HEK293 (cell line): ENCODE measurements at regions not wholly inside any gene's neighbourhood (a gene's known extent, or its start where the extent isn't known, plus 50 kb on each side); places are given as distances from the start of the nearest gene placed in this dataset.

Experiments used
- CTCF ChIA-PET: fragments of 350-600 bp; formaldehyde crosslinking; extraction: SDS; loops from one replicate; lab custom pipeline; 2021; ENCODE audit warnings: antibody characterized with exemption; lab: Yijun Ruan, JAX
- POLR2A ChIA-PET: fragments of 300-600 bp; formaldehyde crosslinking; extraction: SDS; loops from one replicate; lab custom pipeline; 2020; ENCODE audit warnings: antibody characterized with exemption, inconsistent platforms; lab: Yijun Ruan, JAX
- H3K27ac ChIP-seq: fragments of 200-500 bp; sonication (Bioruptor generic); 2 replicates; pipeline ENCODE4 v1.5.1; 2014; ENCODE audit warnings: low read depth, low read length, control low read depth, inconsistent platforms; ENCODE audit errors: extremely low read depth
- H3K36me3 ChIP-seq, 2 experiments: fragments of 200-500 bp in 1 of 2; sonication (Bioruptor generic) in 1 of 2; 1 replicate in 1 of 2; 2 replicates in 1 of 2; pipeline ENCODE4 v1.5.1; 2014 to 2017; ENCODE audit warnings: inconsistent platforms in 2 of 2, low read length in 2 of 2; ENCODE audit not compliant: control insufficient read depth in 2 of 2, insufficient read depth in 1 of 2
- H3K4me1 ChIP-seq: fragments of 200-500 bp; sonication (Bioruptor generic); 2 replicates; pipeline ENCODE4 v1.5.1; 2014; ENCODE audit warnings: mild to moderate bottlenecking, low read length, inconsistent platforms; ENCODE audit not compliant: control insufficient read depth, insufficient read depth
- H3K4me3 ChIP-seq: 2 replicates; pipeline ENCODE4 v1.5.1; 2011; ENCODE audit warnings: low read depth, mild to moderate bottlenecking, control low read depth, low read length, moderate library complexity
- H3K9me3 ChIP-seq: fragments of 200-500 bp; sonication (Bioruptor generic); 2 replicates; pipeline ENCODE4 v1.5.1; 2014; ENCODE audit warnings: low read depth, low read length, inconsistent platforms; ENCODE audit not compliant: control insufficient read depth, insufficient read depth
- AEBP2 ChIP-seq: fragments of 450-650 bp; formaldehyde crosslinking; IDR thresholded peaks from 2 replicates; pipeline ENCODE4 v1.5.1; 2016; ENCODE audit warnings: missing biosample characterization, missing genetic modification characterization, borderline replicate concordance
- ATF2 ChIP-seq: fragments of 450-650 bp; formaldehyde crosslinking; IDR thresholded peaks from 2 replicates; pipeline ENCODE4 v1.5.1; 2016; ENCODE audit warnings: missing biosample characterization, missing genetic modification characterization, low read depth
- REPIN1 ChIP-seq: fragments of 450-650 bp; formaldehyde crosslinking; IDR thresholded peaks from 2 replicates; pipeline ENCODE4 v1.5.1; 2017; ENCODE audit warnings: missing biosample characterization, missing genetic modification characterization, low read depth
- ZFP37 ChIP-seq: fragments of 450-650 bp; formaldehyde crosslinking; IDR thresholded peaks from 2 replicates; pipeline ENCODE4 v1.5.1; 2016; ENCODE audit warnings: missing biosample characterization, missing genetic modification characterization
- ZIC2 ChIP-seq: fragments of 450-650 bp; formaldehyde crosslinking; IDR thresholded peaks from 2 replicates; pipeline ENCODE4 v1.5.1; 2016; ENCODE audit warnings: missing biosample characterization, missing genetic modification characterization
- ZNF114 ChIP-seq: fragments of 450-650 bp; formaldehyde crosslinking; IDR thresholded peaks from 2 replicates; pipeline ENCODE4 v1.5.0; 2017; ENCODE audit warnings: missing biosample characterization, missing genetic modification characterization
- ZNF133 ChIP-seq: fragments of 450-650 bp; formaldehyde crosslinking; IDR thresholded peaks from 2 replicates; pipeline ENCODE4 v1.5.1; 2016; ENCODE audit warnings: missing biosample characterization, missing genetic modification characterization
- ZNF223 ChIP-seq: fragments of 450-650 bp; formaldehyde crosslinking; IDR thresholded peaks from 2 replicates; pipeline ENCODE4 v1.5.1; 2016; ENCODE audit warnings: missing biosample characterization, missing genetic modification characterization
- ZNF23 ChIP-seq: fragments of 450-650 bp; formaldehyde crosslinking; IDR thresholded peaks from 2 replicates; pipeline ENCODE4 v1.5.1; 2016; ENCODE audit warnings: missing biosample characterization, missing genetic modification characterization, borderline replicate concordance
- ZNF510 ChIP-seq: fragments of 450-650 bp; formaldehyde crosslinking; IDR thresholded peaks from 2 replicates; pipeline ENCODE4 v1.5.1; 2018; ENCODE audit warnings: mild to moderate bottlenecking, missing genetic modification characterization, missing biosample characterization; ENCODE audit not compliant: insufficient replicate concordance
- ZNF544 ChIP-seq: fragments of 450-650 bp; formaldehyde crosslinking; IDR thresholded peaks from 2 replicates; pipeline ENCODE4 v1.5.0; 2017; ENCODE audit warnings: missing biosample characterization, missing genetic modification characterization
- ZNF596 ChIP-seq: fragments of 450-650 bp; IDR thresholded peaks from 2 replicates; pipeline ENCODE4 v1.5.0; 2018; ENCODE audit warnings: missing biosample characterization, mild to moderate bottlenecking, missing genetic modification characterization, moderate library complexity
- ZNF610 ChIP-seq: fragments of 450-650 bp; formaldehyde crosslinking; IDR thresholded peaks from 2 replicates; pipeline ENCODE4 v1.5.1; 2016; ENCODE audit warnings: missing biosample characterization, missing genetic modification characterization, borderline replicate concordance
- ZNF623 ChIP-seq: fragments of 450-650 bp; formaldehyde crosslinking; IDR thresholded peaks from 2 replicates; pipeline ENCODE4 v1.5.1; 2016; ENCODE audit warnings: missing biosample characterization, missing genetic modification characterization
- ZNF664 ChIP-seq: fragments of 450-650 bp; formaldehyde crosslinking; IDR thresholded peaks from 2 replicates; pipeline ENCODE4 v1.5.1; 2016; ENCODE audit warnings: missing biosample characterization, missing genetic modification characterization
- ZNF776 ChIP-seq: fragments of 450-650 bp; formaldehyde crosslinking; IDR thresholded peaks from 2 replicates; pipeline ENCODE4 v1.5.0; 2017; ENCODE audit warnings: missing biosample characterization, missing genetic modification characterization, borderline replicate concordance
- ZSCAN5A ChIP-seq: fragments of 450-650 bp; formaldehyde crosslinking; IDR thresholded peaks from 2 replicates; pipeline ENCODE4 v1.5.1; 2016; ENCODE audit warnings: missing biosample characterization, missing genetic modification characterization
- TF ChIP-seq, protein P1 (sequence below): fragments of 450-650 bp; formaldehyde crosslinking; IDR thresholded peaks from 2 replicates; pipeline ENCODE4 v1.5.1; 2016; ENCODE audit warnings: missing biosample characterization, missing genetic modification characterization
- TF ChIP-seq, protein P2 (sequence below): fragments of 450-650 bp; formaldehyde crosslinking; IDR thresholded peaks from 2 replicates; pipeline ENCODE4 v1.5.1; 2017; ENCODE audit warnings: missing biosample characterization, missing genetic modification characterization
- TF ChIP-seq, protein P3 (sequence below): fragments of 450-650 bp; formaldehyde crosslinking; IDR thresholded peaks from 2 replicates; pipeline ENCODE4 v1.5.1; 2016; ENCODE audit warnings: missing biosample characterization, missing genetic modification characterization

GRCh38 chr18:57915248-57915647 is 112.1 kb upstream of the ATP8B1 start:
- ChIA-PET CTCF (interaction anchor here (1.6 kb wide), 1 partner anchor 33 kb away, joined by 5 read pairs; no protein-coding TSS in a partner anchor), POLR2A (no interaction called here)
- Histone ChIP-seq H3K9me3 (no peaks in the 10 kb centered on the region), H3K4me3 (no peak overlapping the region), H3K27ac (no peak overlapping the region), H3K4me1 (peaks cover 6% of the 10 kb centered on the region; the same call in 1 of the 2 replicates), H3K36me3 (no peaks in the 10 kb centered on the region)
- TF ChIP-seq ZNF23 (no peak), ZNF223 (tag by site-specific recombination) (no peak), ZNF776 (tag by site-specific recombination) (no peak), ZNF664 (tag by site-specific recombination) (0 out of 2 replicates have a peak, but pooled peaks have one; percentile 31), ZSCAN5A (tag by site-specific recombination) (no peak), ZNF596 (tag by site-specific recombination) (no peak)
- TF ChIP-seq, protein P1, sequence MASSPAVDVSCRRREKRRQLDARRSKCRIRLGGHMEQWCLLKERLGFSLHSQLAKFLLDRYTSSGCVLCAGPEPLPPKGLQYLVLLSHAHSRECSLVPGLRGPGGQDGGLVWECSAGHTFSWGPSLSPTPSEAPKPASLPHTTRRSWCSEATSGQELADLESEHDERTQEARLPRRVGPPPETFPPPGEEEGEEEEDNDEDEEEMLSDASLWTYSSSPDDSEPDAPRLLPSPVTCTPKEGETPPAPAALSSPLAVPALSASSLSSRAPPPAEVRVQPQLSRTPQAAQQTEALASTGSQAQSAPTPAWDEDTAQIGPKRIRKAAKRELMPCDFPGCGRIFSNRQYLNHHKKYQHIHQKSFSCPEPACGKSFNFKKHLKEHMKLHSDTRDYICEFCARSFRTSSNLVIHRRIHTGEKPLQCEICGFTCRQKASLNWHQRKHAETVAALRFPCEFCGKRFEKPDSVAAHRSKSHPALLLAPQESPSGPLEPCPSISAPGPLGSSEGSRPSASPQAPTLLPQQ (tag by site-specific recombination) = no peak
- TF ChIP-seq, protein P2, sequence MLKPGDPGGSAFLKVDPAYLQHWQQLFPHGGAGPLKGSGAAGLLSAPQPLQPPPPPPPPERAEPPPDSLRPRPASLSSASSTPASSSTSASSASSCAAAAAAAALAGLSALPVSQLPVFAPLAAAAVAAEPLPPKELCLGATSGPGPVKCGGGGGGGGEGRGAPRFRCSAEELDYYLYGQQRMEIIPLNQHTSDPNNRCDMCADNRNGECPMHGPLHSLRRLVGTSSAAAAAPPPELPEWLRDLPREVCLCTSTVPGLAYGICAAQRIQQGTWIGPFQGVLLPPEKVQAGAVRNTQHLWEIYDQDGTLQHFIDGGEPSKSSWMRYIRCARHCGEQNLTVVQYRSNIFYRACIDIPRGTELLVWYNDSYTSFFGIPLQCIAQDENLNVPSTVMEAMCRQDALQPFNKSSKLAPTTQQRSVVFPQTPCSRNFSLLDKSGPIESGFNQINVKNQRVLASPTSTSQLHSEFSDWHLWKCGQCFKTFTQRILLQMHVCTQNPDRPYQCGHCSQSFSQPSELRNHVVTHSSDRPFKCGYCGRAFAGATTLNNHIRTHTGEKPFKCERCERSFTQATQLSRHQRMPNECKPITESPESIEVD (tag by site-specific recombination) = 0 out of 2 replicates have a peak, but pooled peaks have one; percentile 22

DNA sequence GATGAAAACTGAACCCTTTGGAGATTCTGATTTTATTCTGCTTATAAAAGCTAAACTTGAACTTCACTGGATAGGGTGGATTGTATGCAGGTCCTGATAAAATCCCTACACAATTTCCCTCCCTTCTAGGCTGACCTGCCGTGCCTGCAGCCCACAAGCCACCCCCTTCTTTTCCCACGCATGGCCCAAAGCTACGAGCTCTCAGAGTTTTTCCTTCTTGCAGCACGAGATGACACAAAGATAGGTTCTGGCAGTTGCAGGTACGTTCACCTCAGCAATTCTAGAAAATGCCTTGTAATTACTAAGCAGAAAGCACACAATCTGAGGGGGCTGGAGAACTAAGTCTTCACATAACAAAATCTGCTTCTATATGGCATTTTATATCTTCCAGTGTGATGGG is 110.6 kb upstream of the ATP8B1 start:
- H3K9me3 ChIP-seq = no peaks in the 10 kb centered on the region
- H3K36me3 ChIP-seq = no peaks in the 10 kb centered on the region
- TF ChIP-seq AEBP2 (tag by site-specific recombination) = no peak
- TF ChIP-seq ZNF623 = no peak
- no peak for TF ChIP-seq ZNF610
- TF ChIP-seq ZNF133 (tag by site-specific recombination) = no peak
- TF ChIP-seq ZFP37 (tag by site-specific recombination) = no peak
- ChIA-PET POLR2A (no interaction called here), CTCF (interaction anchor here (1.6 kb wide), 1 partner anchor 32 kb away, joined by 5 read pairs; no protein-coding TSS in a partner anchor)
- no peak overlapping the region for H3K4me3 ChIP-seq
- no peak overlapping the region for H3K27ac ChIP-seq
- peaks cover 6% of the 10 kb centered on the region; the same call in 1 of the 2 replicates for H3K4me1 ChIP-seq

DNA sequence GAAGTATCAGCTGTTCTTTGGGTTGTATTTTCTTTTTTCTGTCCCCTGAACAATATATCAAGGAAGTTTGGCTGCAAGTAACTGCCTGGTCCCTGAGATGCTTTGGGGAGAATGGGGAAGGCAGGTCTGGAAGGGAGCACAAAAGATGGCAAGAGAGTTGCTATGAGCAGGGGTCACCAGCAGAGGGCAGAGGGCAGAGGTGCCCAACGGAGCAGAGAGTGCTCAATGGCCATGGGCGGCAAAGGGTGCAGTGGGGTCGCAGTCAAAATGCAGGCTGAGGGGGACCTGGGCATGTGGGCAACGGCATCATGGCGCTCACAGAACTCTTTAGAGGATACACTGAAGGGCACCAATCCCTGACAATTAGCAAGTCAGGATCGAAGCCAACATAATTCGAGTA is 107.7 kb upstream of the ATP8B1 start:
- H3K27ac ChIP-seq = no peak overlapping the region
- peaks cover 6% of the 10 kb centered on the region; the same call in 1 of the 2 replicates for H3K4me1 ChIP-seq
- H3K36me3 ChIP-seq = no peaks in the 10 kb centered on the region
- POLR2A ChIA-PET = no interaction called here
- H3K9me3 ChIP-seq = no peaks in the 10 kb centered on the region
- H3K4me3 ChIP-seq = no peak overlapping the region
- CTCF ChIA-PET = interaction anchor here (0.6 to 2.0 kb wide), 10 partner anchors 9 to 225 kb away, joined by 3 to 7 read pairs (median 3); no protein-coding TSS in a partner anchor
- TF ChIP-seq ZNF23 = no peak
- TF ChIP-seq REPIN1 (tag by site-specific recombination) = no peak
- TF ChIP-seq ZNF510 (tag by site-specific recombination) = no peak
- TF ChIP-seq ATF2 (tag by site-specific recombination) = no peak
- no peak for TF ChIP-seq ZIC2 (tag by site-specific recombination)
- no peak for TF ChIP-seq ZNF114 (tag by site-specific recombination)
- TF ChIP-seq, protein P3, sequence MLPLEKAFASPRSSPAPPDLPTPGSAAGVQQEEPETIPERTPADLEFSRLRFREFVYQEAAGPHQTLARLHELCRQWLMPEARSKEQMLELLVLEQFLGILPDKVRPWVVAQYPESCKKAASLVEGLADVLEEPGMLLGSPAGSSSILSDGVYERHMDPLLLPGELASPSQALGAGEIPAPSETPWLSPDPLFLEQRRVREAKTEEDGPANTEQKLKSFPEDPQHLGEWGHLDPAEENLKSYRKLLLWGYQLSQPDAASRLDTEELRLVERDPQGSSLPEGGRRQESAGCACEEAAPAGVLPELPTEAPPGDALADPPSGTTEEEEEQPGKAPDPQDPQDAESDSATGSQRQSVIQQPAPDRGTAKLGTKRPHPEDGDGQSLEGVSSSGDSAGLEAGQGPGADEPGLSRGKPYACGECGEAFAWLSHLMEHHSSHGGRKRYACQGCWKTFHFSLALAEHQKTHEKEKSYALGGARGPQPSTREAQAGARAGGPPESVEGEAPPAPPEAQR (tag by site-specific recombination) = no peak
- no peak for TF ChIP-seq ZNF544 (tag by site-specific recombination)
